H1 (cell line): ENCODE measurements at regions not wholly inside any gene's neighbourhood (a gene's known extent, or its start where the extent isn't known, plus 50 kb on each side); places are given as distances from the start of the nearest gene placed in this dataset.

Source experiments
- CEBPB ChIP-seq: IDR thresholded peaks from 2 replicates; pipeline ENCODE4 v1.6.1; 2012; ENCODE audit warnings: low read depth, low read length
- CTCF ChIP-seq, 3 experiments: IDR thresholded peaks; 1 replicate in 2 of 3; 2 replicates in 1 of 3; pipeline versions ENCODE4 v1.5.1 to v1.6.1; 2011; ENCODE audit warnings: low read length in 3 of 3, mild to moderate bottlenecking in 3 of 3, inconsistent platforms in 2 of 3, low read depth in 1 of 3, moderate library complexity in 1 of 3; ENCODE audit not compliant: insufficient read depth in 1 of 3; ENCODE audit errors: control extremely low read depth in 1 of 3
- GABPA ChIP-seq: IDR thresholded peaks from 2 replicates; pipeline ENCODE4 v1.6.1; 2011; ENCODE audit warnings: mild to moderate bottlenecking, low read length, moderate library complexity, borderline replicate concordance; ENCODE audit not compliant: insufficient read depth
- KDM5A ChIP-seq: fragments of 200-600 bp; IDR thresholded peaks from 2 replicates; pipeline ENCODE4 v1.7.1; 2012; ENCODE audit warnings: mild to moderate bottlenecking, low read length, inconsistent platforms, mixed read lengths
- NRF1 ChIP-seq: IDR thresholded peaks from 2 replicates; pipeline ENCODE4 v1.6.1; 2011; ENCODE audit warnings: mild to moderate bottlenecking, low read depth, low read length, improper control_type of control experiment
- RFX5 ChIP-seq: IDR thresholded peaks from 2 replicates; pipeline ENCODE4 v1.6.1; 2011; ENCODE audit warnings: low read depth, low read length, improper control_type of control experiment, borderline replicate concordance
- SUZ12 ChIP-seq: fragments of 200-600 bp; sonication (generic); IDR thresholded peaks from 2 replicates; pipeline ENCODE4 v1.6.1; 2012; ENCODE audit warnings: mild to moderate bottlenecking, inconsistent platforms, low read length, moderate library complexity, mixed read lengths

- no peak for TF ChIP-seq CTCF (IDR thresholded peaks at IDR 0.05; ENCODE audit: control extremely low read depth in 1 of 3, insufficient read depth in 1 of 3, low read depth in 1 of 3, low read length in 3 of 3)
- TF ChIP-seq RFX5: no peak
- no peak for TF ChIP-seq NRF1
- no peak for TF ChIP-seq CEBPB
- TF ChIP-seq GABPA: no peak
- TF ChIP-seq SUZ12: no peak
- no peak for TF ChIP-seq KDM5A
Observed at GRCh38 chr11:70654016-70654415, 255.7 kb downstream of the CTTN start (continued).
